ENCODE measurements at regions not wholly inside any gene's neighbourhood (a gene's known extent, or its start where the extent isn't known, plus 50 kb on each side); places are given as distances from the start of the nearest gene placed in this dataset.

DNA sequence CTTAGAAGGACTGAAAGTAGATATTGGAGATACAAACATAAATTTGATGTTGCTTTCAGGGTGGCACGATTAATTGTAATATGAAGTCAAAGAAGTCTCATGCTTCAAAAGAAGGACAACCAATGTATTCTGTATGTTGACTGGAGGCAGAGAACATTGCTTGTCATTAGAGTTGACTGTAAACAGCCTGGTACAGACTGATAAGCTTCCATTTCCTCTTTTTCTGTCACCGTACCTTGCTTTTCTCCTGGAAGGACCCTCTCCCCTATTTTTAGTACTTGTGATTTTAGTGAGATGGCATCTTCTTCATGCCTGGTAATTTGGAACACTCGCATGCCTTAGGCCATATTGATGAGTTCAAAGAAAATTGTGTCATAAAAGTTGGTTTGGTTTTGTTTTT is 809.4 kb downstream of the PRELID2 start:
- H3K4me3 ChIP-seq (ENCODE audit: low read depth, low read length, poor library complexity, severe bottlenecking), result no peak overlapping the region
- BruUV-seq (replicated peaks), result no TSS peak
- CTCF ChIA-PET, result no interaction called here

DNA sequence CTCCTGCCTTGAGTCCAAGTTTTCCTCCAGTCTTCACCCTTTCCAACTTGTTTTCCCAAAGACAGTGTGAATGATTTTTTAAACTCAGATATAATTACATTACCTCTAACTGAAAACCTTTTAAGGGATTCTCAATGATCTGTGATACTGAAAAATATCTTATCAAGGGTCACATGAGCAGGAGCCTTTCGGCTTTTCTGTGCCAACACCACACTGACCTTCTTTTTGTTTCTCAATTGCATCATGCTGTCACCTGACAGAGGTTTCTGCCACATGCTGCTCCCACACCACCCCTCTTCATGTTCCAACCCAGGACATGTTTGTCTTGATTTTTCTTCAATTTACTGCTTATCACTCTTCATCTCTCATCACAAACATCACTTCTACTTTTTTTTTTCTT is 820.0 kb downstream of the PRELID2 start:
- no peak overlapping the region for H3K27ac ChIP-seq (ENCODE audit: low read depth, low read length, poor library complexity, severe bottlenecking)
- no peaks in the 10 kb centered on the region for H3K36me3 ChIP-seq (ENCODE audit: insufficient read depth, low read length, poor library complexity, severe bottlenecking)
- no peaks in the 10 kb centered on the region for H3K27me3 ChIP-seq (replicated peaks; ENCODE audit: insufficient read depth, low read depth, low read length, poor library complexity)
- no peak for DNase-seq (ENCODE audit: low spot score)
- H3K4me1 ChIP-seq (ENCODE audit: insufficient read depth, low read length, poor library complexity, severe bottlenecking), result no peaks in the 10 kb centered on the region
- no peaks in the 10 kb centered on the region for H3K9me3 ChIP-seq (ENCODE audit: low read depth, low read length, poor library complexity, severe bottlenecking)
- POLR2A ChIA-PET (ENCODE audit: low non-redundant PET), result no interaction called here
- CTCF ChIA-PET, result no interaction called here
- BruUV-seq (replicated peaks), result no TSS peak
- no peak overlapping the region for H3K4me3 ChIP-seq (ENCODE audit: low read depth, low read length, poor library complexity, severe bottlenecking)
- intact Hi-C loops (cut with micrococcal nuclease; ENCODE audit: unreplicated experiment), result no loop called here
- TF ChIP-seq, protein P1, sequence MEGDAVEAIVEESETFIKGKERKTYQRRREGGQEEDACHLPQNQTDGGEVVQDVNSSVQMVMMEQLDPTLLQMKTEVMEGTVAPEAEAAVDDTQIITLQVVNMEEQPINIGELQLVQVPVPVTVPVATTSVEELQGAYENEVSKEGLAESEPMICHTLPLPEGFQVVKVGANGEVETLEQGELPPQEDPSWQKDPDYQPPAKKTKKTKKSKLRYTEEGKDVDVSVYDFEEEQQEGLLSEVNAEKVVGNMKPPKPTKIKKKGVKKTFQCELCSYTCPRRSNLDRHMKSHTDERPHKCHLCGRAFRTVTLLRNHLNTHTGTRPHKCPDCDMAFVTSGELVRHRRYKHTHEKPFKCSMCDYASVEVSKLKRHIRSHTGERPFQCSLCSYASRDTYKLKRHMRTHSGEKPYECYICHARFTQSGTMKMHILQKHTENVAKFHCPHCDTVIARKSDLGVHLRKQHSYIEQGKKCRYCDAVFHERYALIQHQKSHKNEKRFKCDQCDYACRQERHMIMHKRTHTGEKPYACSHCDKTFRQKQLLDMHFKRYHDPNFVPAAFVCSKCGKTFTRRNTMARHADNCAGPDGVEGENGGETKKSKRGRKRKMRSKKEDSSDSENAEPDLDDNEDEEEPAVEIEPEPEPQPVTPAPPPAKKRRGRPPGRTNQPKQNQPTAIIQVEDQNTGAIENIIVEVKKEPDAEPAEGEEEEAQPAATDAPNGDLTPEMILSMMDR (conservative IDR thresholded peaks at IDR 0.05; ENCODE audit: low read depth, low read length), result no peak
- no peak for TF ChIP-seq EZH2 (IDR thresholded peaks at IDR 0.05; ENCODE audit: borderline replicate concordance, low read depth, low read length, poor library complexity, severe bottlenecking)

More for the DNA sequence above, 809.4 kb downstream of the PRELID2 start:
- intact Hi-C loops (cut with micrococcal nuclease; ENCODE audit: unreplicated experiment), result no loop called here
- TF ChIP-seq, protein P1 (conservative IDR thresholded peaks at IDR 0.05; ENCODE audit: low read depth, low read length), result no peak
- TF ChIP-seq EZH2 (IDR thresholded peaks at IDR 0.05; ENCODE audit: borderline replicate concordance, low read depth, low read length, poor library complexity, severe bottlenecking), result no peak
- Histone ChIP-seq H3K4me1 (ENCODE audit: insufficient read depth, low read length, poor library complexity, severe bottlenecking) (no peaks in the 10 kb centered on the region), H3K9me3 (ENCODE audit: low read depth, low read length, poor library complexity, severe bottlenecking) (no peaks in the 10 kb centered on the region), H3K27me3 (replicated peaks; ENCODE audit: insufficient read depth, low read depth, low read length, poor library complexity) (no peaks in the 10 kb centered on the region), H3K36me3 (ENCODE audit: insufficient read depth, low read length, poor library complexity, severe bottlenecking) (no peaks in the 10 kb centered on the region), H3K27ac (ENCODE audit: low read depth, low read length, poor library complexity, severe bottlenecking) (no peak overlapping the region)
- POLR2A ChIA-PET (ENCODE audit: low non-redundant PET), result no interaction called here
- no peak for DNase-seq (ENCODE audit: low spot score)

- Histone ChIP-seq H3K9me3 (ENCODE audit: low read depth, low read length, poor library complexity, severe bottlenecking) (no peaks in the 10 kb centered on the region), H3K27me3 (replicated peaks; ENCODE audit: insufficient read depth, low read depth, low read length, poor library complexity) (no peaks in the 10 kb centered on the region), H3K36me3 (ENCODE audit: insufficient read depth, low read length, poor library complexity, severe bottlenecking) (no peaks in the 10 kb centered on the region), H3K4me3 (ENCODE audit: low read depth, low read length, poor library complexity, severe bottlenecking) (no peak overlapping the region), H3K4me1 (ENCODE audit: insufficient read depth, low read length, poor library complexity, severe bottlenecking) (no peaks in the 10 kb centered on the region), H3K27ac (ENCODE audit: low read depth, low read length, poor library complexity, severe bottlenecking) (no peak overlapping the region)
- no peak for DNase-seq (ENCODE audit: low spot score)
- POLR2A ChIA-PET (ENCODE audit: low non-redundant PET), result no interaction called here
- no TSS peak for BruUV-seq (replicated peaks)
- CTCF ChIA-PET, result no interaction called here
- TF ChIP-seq EZH2 (IDR thresholded peaks at IDR 0.05; ENCODE audit: borderline replicate concordance, low read depth, low read length, poor library complexity, severe bottlenecking), result no peak
- TF ChIP-seq, protein P1 (conservative IDR thresholded peaks at IDR 0.05; ENCODE audit: low read depth, low read length), result no peak
- intact Hi-C loops (cut with micrococcal nuclease; ENCODE audit: unreplicated experiment), result no loop called here
These were observed 821.0 kb downstream of the PRELID2 start for GRCh38 chr5:145014109-145014508.

Measured in A673 (cell line).